ENCODE measurements at regions not wholly inside any gene's neighbourhood (a gene's known extent, or its start where the extent isn't known, plus 50 kb on each side); places are given as distances from the start of the nearest gene placed in this dataset.

- TF ChIP-seq ZNF274 (IDR thresholded peaks at IDR 0.05; ENCODE audit: low read depth, low read length) (no peak), SUZ12 (IDR thresholded peaks at IDR 0.05; ENCODE audit: extremely low read depth, insufficient read depth, insufficient read length) (no peak), YY1 (IDR thresholded peaks at IDR 0.05; ENCODE audit: insufficient read depth, insufficient read length) (no peak)
Measured at GRCh38 chr2:76675212-76675611, 847.0 kb downstream of the LRRTM4 start.

Measured in NT2/D1 (cell line).